HG03558 (cell line): ENCODE measurements at regions not wholly inside any gene's neighbourhood (a gene's known extent, or its start where the extent isn't known, plus 50 kb on each side); places are given as distances from the start of the nearest gene placed in this dataset.
"Not testable (repeated sequence)": the region's sequence is repeated elsewhere in the genome, so short reads cannot be mapped to it uniquely, and the experiment has no call there.

Experiments used
- ATAC-seq: cut with Tn5 transposase; IDR thresholded peaks from one replicate; pipeline ENCODE4 v1.9.1; 2021; ENCODE audit warnings: moderate number of reproducible peaks; ENCODE audit not compliant: unreplicated experiment; ENCODE audit errors: extremely low read depth

GRCh38 chr11:81673001-81673400 is 1060.7 kb downstream of the FAM181B start:
- ATAC-seq, result no peak

GRCh38 chr11:81669935-81670543 is 1063.6 kb downstream of the FAM181B start:
- no peak for ATAC-seq

GRCh38 chr11:81658722-81659121 is 1074.9 kb downstream of the FAM181B start:
- no peak for ATAC-seq

- ATAC-seq, result no peak
Observed at GRCh38 chr11:81655351-81655750, 1078.3 kb downstream of the FAM181B start.

- no peak for ATAC-seq
Observed at GRCh38 chr11:81647374-81647773, 1086.3 kb downstream of the FAM181B start.

- peak; percentile 96 for ATAC-seq
Observed at GRCh38 chr11:81644239-81644840, 1089.3 kb downstream of the FAM181B start.

- ATAC-seq, result no peak
Observed at GRCh38 chr11:81634483-81634882, 1099.2 kb downstream of the FAM181B start.

- ATAC-seq, result no peak
Observed at GRCh38 chr11:81602508-81602907, 1131.2 kb downstream of the FAM181B start.

- no peak for ATAC-seq
Observed at GRCh38 chr11:81596704-81597103, 1137.0 kb downstream of the FAM181B start.

GRCh38 chr11:81585390-81585933 is 1148.2 kb downstream of the FAM181B start:
- ATAC-seq, result no peak

- no peak for ATAC-seq
Observed at GRCh38 chr11:81579339-81579738, 1154.3 kb downstream of the FAM181B start.

GRCh38 chr11:81578571-81578970 is 1155.1 kb downstream of the FAM181B start:
- ATAC-seq, result no peak

GRCh38 chr11:81574301-81574700 is 1159.4 kb downstream of the FAM181B start:
- ATAC-seq, result no peak

GRCh38 chr11:81573367-81573766 is 1160.3 kb downstream of the FAM181B start:
- no peak for ATAC-seq

GRCh38 chr11:81570669-81571068 is 1163.0 kb downstream of the FAM181B start:
- no peak for ATAC-seq

- ATAC-seq, result no peak
Observed at GRCh38 chr11:81569999-81570398, 1163.7 kb downstream of the FAM181B start.

GRCh38 chr11:81568918-81569317 is 1164.7 kb downstream of the FAM181B start:
- ATAC-seq, result no peak

GRCh38 chr11:81548123-81548522 is 1185.5 kb downstream of the FAM181B start:
- no peak for ATAC-seq

- not testable (repeated sequence) for ATAC-seq
Observed at GRCh38 chr11:81539806-81540205, 1193.9 kb downstream of the FAM181B start.

GRCh38 chr11:81515566-81515965 is 1218.1 kb downstream of the FAM181B start:
- ATAC-seq, result no peak

GRCh38 chr11:81497202-81497804 is 1236.4 kb downstream of the FAM181B start:
- no peak for ATAC-seq
